Muscle layer of duodenum (tissue), 2 donors: ENCODE measurements at regions not wholly inside any gene's neighbourhood (a gene's known extent, or its start where the extent isn't known, plus 50 kb on each side); places are given as distances from the start of the nearest gene placed in this dataset.

Source experiments
- H3K27ac ChIP-seq: one replicate; pipeline ENCODE4 v1.7.0; 2013; ENCODE audit warnings: mild to moderate bottlenecking, low read length
- H3K27me3 ChIP-seq: one replicate; pipeline ENCODE4 v1.7.0; 2013; ENCODE audit warnings: low read depth, mild to moderate bottlenecking, control low read depth, low read length
- H3K36me3 ChIP-seq, 2 donors: one replicate each; pipeline ENCODE4 v1.7.0; 2013; ENCODE audit warnings: low read length in 2 of 2, control low read depth in 1 of 2, mild to moderate bottlenecking in 1 of 2; ENCODE audit not compliant: insufficient read depth in 2 of 2, control insufficient read depth in 1 of 2
- H3K4me1 ChIP-seq, 2 donors: one replicate each; pipeline ENCODE4 v1.7.0; 2013; ENCODE audit warnings: low read length in 2 of 2, mild to moderate bottlenecking in 2 of 2, control low read depth in 1 of 2, moderate library complexity in 1 of 2; ENCODE audit not compliant: insufficient read depth in 2 of 2, control insufficient read depth in 1 of 2
- H3K4me3 ChIP-seq, 2 donors: one replicate each; pipeline ENCODE4 v1.7.0; 2013; ENCODE audit warnings: low read length in 2 of 2, low read depth in 1 of 2, mild to moderate bottlenecking in 1 of 2
- H3K9me3 ChIP-seq, 2 donors: one replicate each; pipeline ENCODE4 v1.7.0; 2013; ENCODE audit warnings: low read length in 2 of 2, control low read depth in 1 of 2, mild to moderate bottlenecking in 1 of 2; ENCODE audit not compliant: control insufficient read depth in 1 of 2
- donor health status: healthy.

GRCh38 chr1:80385650-80386049 lies 1379.1 kb upstream of the ADGRL4 start:
- Histone ChIP-seq H3K9me3 (peaks cover 0 to 4% of the 10 kb centered on the region in 2 donors), H3K27me3 (no peaks in the 10 kb centered on the region), H3K4me1 (no peaks in the 10 kb centered on the region), H3K4me3 (no peak overlapping the region), H3K27ac (no peak overlapping the region), H3K36me3 (no peaks in the 10 kb centered on the region)

GRCh38 chr1:80384959-80385358 lies 1378.4 kb upstream of the ADGRL4 start:
- no peaks in the 10 kb centered on the region for H3K4me1 ChIP-seq
- H3K9me3 ChIP-seq = peaks cover 0 to 4% of the 10 kb centered on the region in 2 donors
- H3K36me3 ChIP-seq = no peaks in the 10 kb centered on the region
- no peak overlapping the region for H3K27ac ChIP-seq
- H3K4me3 ChIP-seq = no peak overlapping the region
- no peaks in the 10 kb centered on the region for H3K27me3 ChIP-seq

- Histone ChIP-seq H3K9me3 (no peaks in the 10 kb centered on the region), H3K27ac (no peak overlapping the region), H3K27me3 (no peaks in the 10 kb centered on the region), H3K36me3 (no peaks in the 10 kb centered on the region), H3K4me1 (no peaks in the 10 kb centered on the region), H3K4me3 (no peak overlapping the region)
These were observed 1377.7 kb upstream of the ADGRL4 start for GRCh38 chr1:80384083-80384830.

GRCh38 chr1:80375662-80376061 lies 1369.1 kb upstream of the ADGRL4 start:
- Histone ChIP-seq H3K4me1 (no peaks in the 10 kb centered on the region), H3K4me3 (no peak overlapping the region), H3K9me3 (no peaks in the 10 kb centered on the region)

GRCh38 chr1:80375109-80375508 lies 1368.6 kb upstream of the ADGRL4 start:
- Histone ChIP-seq H3K4me1 (no peaks in the 10 kb centered on the region), H3K27me3 (no peaks in the 10 kb centered on the region), H3K36me3 (no peaks in the 10 kb centered on the region), H3K4me3 (no peak overlapping the region), H3K9me3 (no peaks in the 10 kb centered on the region), H3K27ac (no peak overlapping the region)

More at GRCh38 chr1:80375662-80376061, 1369.1 kb upstream of the ADGRL4 start:
- Histone ChIP-seq H3K36me3 (no peaks in the 10 kb centered on the region), H3K27me3 (no peaks in the 10 kb centered on the region), H3K27ac (no peak overlapping the region)

- H3K27ac ChIP-seq = no peak overlapping the region
- H3K9me3 ChIP-seq = no peaks in the 10 kb centered on the region
- H3K27me3 ChIP-seq = no peaks in the 10 kb centered on the region
- no peaks in the 10 kb centered on the region for H3K36me3 ChIP-seq
- H3K4me1 ChIP-seq = no peaks in the 10 kb centered on the region
- no peak overlapping the region for H3K4me3 ChIP-seq
These were observed 1363.2 kb upstream of the ADGRL4 start for GRCh38 chr1:80369780-80370179.

GRCh38 chr1:80367058-80367457 lies 1360.5 kb upstream of the ADGRL4 start:
- no peaks in the 10 kb centered on the region for H3K36me3 ChIP-seq
- H3K27ac ChIP-seq = no peak overlapping the region
- H3K9me3 ChIP-seq = no peaks in the 10 kb centered on the region
- H3K4me1 ChIP-seq = no peaks in the 10 kb centered on the region
- no peaks in the 10 kb centered on the region for H3K27me3 ChIP-seq
- H3K4me3 ChIP-seq = no peak overlapping the region

GRCh38 chr1:80365359-80366021 lies 1359.0 kb upstream of the ADGRL4 start:
- Histone ChIP-seq H3K27ac (no peak overlapping the region), H3K27me3 (no peaks in the 10 kb centered on the region), H3K4me1 (no peaks in the 10 kb centered on the region), H3K9me3 (no peaks in the 10 kb centered on the region), H3K36me3 (no peaks in the 10 kb centered on the region), H3K4me3 (no peak overlapping the region)

- H3K27ac ChIP-seq = no peak overlapping the region
- no peaks in the 10 kb centered on the region for H3K9me3 ChIP-seq
- no peak overlapping the region for H3K4me3 ChIP-seq
- H3K36me3 ChIP-seq = no peaks in the 10 kb centered on the region
- H3K4me1 ChIP-seq = no peaks in the 10 kb centered on the region
- H3K27me3 ChIP-seq = no peaks in the 10 kb centered on the region
These were observed 1357.4 kb upstream of the ADGRL4 start for GRCh38 chr1:80363689-80364475.

GRCh38 chr1:80359666-80360065 lies 1353.1 kb upstream of the ADGRL4 start:
- Histone ChIP-seq H3K36me3 (no peaks in the 10 kb centered on the region), H3K4me1 (no peaks in the 10 kb centered on the region), H3K27ac (no peak overlapping the region), H3K9me3 (no peaks in the 10 kb centered on the region), H3K27me3 (no peaks in the 10 kb centered on the region), H3K4me3 (no peak overlapping the region)

GRCh38 chr1:80349218-80349617 lies 1342.7 kb upstream of the ADGRL4 start:
- H3K36me3 ChIP-seq = no peaks in the 10 kb centered on the region

More at GRCh38 chr1:80349218-80349617, 1342.7 kb upstream of the ADGRL4 start:
- no peaks in the 10 kb centered on the region for H3K27me3 ChIP-seq
- H3K9me3 ChIP-seq = peaks cover 0 to 2% of the 10 kb centered on the region in 2 donors
- H3K4me3 ChIP-seq = no peak overlapping the region
- no peak overlapping the region for H3K27ac ChIP-seq
- H3K4me1 ChIP-seq = no peaks in the 10 kb centered on the region
